HG02885 (cell line): ENCODE measurements at regions not wholly inside any gene's neighbourhood (a gene's known extent, or its start where the extent isn't known, plus 50 kb on each side); places are given as distances from the start of the nearest gene placed in this dataset.
A peak's percentile ranks its signal among the peaks of the same experiment; 100 is the strongest.
"Not testable (repeated sequence)": the region's sequence is repeated elsewhere in the genome, so short reads cannot be mapped to it uniquely, and the experiment has no call there.

Experiments used
- ATAC-seq: cut with Tn5 transposase; IDR thresholded peaks from one replicate; pipeline ENCODE4 v1.9.1; 2021; ENCODE audit warnings: mild to moderate bottlenecking; ENCODE audit not compliant: unreplicated experiment, poor library complexity

DNA sequence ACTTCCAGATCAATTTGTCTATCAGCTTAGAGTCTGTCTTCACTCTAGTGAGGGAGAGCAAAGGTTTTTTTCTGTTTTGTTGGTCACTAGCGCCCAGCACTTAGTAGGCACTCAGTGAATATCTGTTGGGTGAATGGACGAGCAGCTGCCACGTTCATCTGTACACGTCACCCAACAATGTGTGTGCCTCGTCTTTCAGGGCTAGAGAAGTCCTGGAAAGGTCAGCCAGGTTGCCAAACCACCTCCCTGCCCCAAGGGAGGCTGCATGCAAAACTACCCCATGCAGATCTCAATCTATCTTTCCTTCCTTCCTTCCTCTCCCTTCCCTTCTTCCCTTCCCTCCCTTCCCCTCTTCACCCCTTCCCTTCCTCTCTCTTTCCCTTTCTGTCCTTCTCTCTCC is 340.9 kb downstream of the SOX9 start:
- ATAC-seq: no peak

DNA sequence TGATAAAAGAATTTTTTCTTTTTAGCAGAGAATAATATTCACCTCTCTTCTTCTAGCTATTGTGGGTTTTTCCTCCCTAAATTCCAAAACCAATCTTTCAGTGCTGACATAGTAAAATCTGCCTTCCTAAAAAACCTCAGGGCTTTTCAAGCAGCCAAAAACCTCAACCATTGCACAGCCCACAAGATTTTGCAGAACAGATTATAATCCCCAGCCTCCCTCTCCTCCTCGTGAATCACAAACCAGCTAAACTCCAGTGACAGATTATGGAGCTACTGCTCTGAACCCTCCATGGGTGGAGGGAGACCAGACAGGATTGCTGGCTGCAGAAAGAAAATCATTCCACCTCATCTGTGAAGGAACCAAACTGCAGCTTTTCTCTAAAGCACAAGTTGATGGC is 341.6 kb downstream of the SOX9 start:
- no peak for ATAC-seq

DNA sequence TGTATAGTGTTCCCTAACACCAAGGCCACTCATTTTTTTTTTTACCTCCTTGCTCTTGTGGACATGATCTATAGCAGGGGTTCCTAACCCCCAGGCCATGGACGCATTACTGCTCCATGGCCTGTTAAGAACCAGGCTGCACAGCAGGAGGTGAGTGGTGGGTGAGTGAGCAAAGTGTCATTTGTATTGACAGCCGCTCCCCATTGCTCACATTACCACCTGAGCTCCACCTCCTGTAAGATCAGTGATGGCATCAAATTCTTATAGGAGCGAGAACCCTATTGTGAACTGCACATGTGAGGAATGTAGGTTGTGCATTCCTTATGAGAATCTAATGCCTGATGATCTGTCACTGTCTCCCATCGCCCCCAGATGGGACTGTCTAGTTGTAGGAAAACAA is 342.0 kb downstream of the SOX9 start:
- no peak for ATAC-seq

DNA sequence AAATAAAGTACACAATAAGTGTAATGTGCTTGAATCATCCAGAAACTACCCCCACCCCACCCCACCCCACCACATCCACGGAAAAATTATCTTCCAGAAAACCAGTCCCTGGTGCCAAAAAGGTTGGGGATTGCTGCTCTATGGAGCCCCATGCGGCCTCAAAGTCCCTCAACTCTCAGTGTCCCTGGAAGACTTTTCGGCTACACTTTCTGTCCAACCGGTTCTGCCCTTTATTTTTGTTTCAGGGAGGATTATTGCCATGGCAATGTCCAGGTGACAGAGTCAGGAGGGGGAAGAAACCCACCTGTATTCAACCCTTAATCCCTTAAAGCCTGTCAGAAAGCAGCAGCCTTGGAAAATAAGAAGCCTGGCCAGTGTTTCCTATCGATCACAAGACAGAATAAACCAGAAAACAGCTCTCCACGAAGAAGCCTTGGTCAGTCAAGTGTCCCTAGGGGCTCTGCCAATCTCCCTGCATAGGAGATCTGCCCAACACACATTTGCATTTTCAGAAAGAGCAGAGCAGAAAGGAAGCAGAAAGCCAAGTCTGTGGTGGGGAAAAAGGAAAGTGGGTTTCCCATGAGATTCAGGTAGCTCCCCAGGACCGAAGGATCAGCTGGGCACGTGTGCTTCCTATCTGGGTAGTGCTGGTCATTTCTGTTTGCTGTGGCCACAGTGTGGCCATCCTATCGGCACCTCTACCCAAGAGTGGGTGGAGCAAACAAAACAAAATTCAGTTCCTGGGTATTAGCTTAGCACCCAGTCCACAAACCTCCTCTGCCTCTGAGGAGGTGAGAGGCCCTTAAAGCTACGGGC is 342.7 kb downstream of the SOX9 start:
- ATAC-seq: no peak

DNA sequence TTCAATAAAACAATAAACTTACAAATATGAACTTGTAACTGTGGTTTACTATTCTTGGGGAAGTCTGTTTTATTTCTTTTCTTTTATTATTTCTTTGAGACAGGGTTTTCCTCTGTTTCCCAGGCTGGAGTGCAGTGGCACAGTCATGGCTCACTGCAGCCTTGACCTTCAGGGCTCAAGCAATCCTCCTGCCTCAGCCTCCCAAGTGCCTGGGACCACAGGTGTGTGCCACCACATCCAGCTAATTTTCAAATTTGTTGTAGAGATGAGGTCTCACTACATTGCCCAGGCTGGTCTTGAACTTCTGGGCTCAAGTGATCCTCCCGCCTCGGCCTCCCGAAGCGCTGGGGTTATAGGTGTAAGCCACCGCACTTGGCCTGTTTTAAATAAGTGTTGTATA is 343.4 kb downstream of the SOX9 start:
- ATAC-seq: not testable (repeated sequence)

DNA sequence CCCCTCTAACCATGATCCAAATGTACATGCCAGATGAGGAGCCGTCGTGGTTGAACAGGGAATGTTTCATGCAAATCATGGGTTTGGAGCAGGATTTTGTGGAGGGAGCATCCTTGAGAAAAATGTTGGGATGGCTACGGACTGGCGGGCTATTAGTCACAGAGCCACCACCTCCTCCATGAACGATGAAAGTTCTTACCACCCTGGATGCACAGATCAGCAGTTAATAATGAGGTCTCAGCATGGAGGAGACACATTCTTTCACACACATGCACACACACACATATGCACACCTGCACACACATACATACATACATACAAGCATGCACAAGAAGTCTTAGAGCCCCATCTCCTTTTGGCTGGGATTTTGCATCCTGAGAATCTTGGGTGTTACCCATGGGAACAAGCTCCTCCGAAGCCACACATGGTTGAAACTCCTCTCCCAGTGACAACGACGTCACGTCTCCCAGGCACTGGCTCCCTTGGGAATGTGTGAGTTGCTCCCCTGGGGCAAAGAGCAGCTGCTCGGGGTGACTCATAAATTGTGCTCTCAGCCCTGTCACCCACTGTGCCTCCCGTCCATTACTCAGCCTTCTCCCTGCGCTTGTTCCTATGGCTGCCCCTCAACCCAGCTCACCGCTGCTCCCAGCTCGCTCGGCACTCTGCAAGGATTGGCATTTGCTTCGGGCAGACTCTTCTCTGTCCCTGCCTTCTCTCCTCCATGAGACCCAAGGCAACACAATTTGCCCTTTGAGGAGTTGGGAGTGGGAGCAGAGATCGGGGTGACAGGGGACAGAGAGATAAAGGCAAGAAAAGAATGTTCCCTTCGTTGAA is 344.6 kb downstream of the SOX9 start:
- peak; percentile 44 for ATAC-seq

DNA sequence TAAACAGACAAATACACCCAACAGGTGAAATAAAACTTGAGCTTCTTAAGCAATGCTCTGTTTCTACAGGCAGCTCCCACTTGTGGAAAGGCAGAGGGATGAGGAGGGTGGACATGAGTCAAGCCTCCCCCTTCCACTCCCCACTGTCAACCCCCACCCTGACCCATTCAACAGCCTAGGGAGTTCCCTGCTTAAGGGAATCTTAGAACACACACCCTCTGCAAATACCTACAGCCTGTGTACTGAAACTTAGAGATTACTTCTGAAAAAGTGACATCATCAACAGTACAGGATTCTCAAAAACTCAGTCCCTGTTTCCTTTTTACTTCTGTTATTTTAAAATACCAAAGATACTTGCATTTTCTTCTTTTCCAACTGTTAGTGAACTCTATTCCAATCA is 345.4 kb downstream of the SOX9 start:
- peak; percentile 67 for ATAC-seq

DNA sequence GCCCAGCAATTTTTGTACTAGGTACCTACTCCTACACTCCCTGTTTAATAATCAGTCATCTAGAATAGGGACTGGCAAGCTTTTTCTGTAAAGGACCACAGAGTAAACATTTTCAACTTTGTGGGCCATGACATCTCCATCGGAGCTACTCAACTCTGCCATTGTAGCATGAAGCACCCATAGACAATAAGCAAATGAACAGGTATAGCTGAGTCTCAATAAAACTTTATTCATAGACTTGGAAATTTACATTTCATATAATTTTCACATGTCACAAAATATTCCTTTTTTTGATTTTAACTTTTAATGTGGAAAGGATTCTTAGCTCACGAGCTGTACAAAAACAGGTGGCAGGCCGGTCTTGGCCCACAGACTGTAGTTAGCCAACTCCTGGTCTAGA is 345.8 kb downstream of the SOX9 start:
- ATAC-seq: no peak

DNA sequence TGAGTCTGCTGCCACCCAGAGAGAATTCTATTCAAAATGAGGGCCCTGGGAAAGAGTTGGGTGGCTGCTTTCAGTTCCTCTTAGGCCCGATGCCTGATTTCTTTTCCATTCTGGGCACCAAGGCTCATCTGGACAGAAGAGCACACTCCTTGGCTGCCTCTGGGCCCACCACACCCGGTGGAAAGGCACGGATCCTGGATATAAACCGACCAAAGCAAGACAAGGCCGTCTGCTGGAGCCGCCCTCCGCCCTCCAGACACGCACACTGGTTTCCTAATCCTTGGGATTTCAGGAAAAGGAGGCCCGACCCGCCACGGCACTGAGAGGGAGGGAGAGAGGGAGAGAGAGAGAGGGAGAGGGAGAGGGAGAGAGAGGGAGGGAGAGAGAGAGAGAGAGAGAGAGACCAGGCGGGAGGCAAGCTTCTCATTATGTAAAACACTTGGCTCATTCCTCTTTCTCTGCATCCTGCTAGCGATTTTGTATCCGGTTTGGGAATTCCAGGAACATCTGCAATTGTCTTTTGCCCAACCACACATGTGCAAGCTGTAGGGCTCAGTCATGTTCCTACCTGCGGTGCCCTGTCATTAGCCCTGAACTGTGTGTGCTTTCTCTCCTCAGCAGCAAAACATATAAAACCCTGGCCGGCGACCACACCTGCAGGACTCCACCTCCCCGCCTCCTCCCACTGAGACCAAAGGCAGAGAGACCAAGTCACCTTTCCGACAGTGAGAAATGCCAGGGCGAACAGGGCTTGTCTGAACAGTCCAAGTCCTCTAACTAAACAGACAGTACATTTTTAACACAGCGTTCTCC is 347.2 kb downstream of the SOX9 start:
- ATAC-seq: no peak

DNA sequence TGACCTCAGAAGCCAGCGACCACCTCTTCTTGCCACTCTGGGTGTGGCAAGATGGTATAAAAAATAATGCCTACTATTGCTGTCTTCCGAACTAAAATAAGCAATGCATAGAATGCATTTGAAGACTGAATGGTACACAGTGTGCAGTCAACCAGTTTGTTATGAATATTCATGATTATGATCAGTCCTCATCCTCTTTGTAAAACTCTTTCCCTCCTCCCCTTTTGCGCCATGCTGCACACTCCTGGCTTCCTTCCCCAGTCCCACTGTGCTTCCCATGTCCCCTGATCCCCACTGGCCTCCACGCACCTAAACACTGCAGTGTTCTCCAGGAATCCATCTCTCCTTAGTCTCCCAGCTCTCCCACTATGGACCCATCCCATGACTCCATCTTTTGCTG is 348.0 kb downstream of the SOX9 start:
- ATAC-seq: no peak

DNA sequence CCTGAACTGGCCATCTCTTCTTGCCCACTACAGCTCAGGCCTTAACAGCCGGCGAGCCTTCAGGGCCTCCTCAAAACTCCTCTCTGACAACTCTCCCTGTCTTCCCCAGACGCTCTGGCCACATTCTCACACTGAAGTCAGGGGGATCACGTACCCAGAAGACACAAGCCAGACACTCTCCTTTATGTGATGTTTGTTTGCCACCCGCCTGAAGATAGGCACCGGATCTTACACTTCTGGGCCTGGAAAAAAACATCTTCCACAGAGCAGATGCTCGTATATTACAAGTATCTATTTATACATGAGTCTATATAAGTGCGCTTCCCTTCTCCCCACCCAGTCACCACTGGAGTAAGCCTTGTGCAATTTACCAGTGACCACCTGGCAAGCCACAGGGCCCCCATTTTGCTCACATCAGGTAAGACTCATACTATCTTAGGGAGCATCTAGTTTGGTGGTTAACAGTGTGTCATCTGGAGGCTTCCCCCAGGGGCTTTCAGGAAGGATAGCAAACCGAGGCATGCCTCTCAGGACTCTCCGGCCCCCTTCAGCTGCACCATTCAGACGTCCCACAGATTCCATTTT is 349.4 kb downstream of the SOX9 start:
- ATAC-seq: no peak

DNA sequence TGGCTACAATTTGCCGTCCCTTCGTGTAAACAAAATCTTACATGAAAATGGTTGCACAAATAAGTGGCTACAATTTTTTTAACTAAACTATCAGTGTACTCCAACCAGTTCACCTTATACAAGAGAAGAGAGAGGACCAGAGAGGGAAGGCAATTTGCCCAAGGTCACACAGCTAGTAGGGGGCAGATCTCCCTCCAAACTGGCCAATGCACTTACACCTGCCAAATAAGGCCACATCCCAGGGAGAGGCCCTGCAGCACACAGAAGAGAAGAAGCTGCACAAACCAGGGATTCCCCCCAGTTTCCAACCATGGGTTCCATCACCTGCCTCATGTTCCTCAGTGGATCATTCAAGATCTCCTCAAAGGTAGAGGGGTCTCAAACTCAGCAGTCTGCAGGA is 349.9 kb downstream of the SOX9 start:
- ATAC-seq: no peak

DNA sequence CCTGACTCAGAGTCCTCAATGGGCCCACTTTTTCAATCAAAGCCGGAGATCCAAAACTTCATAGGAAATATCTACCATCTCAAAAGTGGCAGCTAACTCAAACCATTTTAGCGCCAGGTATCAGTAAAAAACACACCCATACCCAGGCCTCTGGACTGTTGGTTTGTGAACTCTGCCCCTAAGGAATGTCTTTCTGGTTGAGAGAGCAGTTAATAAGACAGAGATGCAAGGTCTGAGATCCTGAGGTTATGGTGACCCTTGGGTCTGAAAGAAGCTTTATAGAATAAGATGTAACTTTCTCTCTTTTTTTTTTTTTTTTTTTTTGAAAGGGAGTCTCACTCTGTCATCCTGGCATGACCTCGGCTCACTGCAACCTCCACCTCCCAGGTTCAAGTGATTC is 350.5 kb downstream of the SOX9 start:
- ATAC-seq: no peak

DNA sequence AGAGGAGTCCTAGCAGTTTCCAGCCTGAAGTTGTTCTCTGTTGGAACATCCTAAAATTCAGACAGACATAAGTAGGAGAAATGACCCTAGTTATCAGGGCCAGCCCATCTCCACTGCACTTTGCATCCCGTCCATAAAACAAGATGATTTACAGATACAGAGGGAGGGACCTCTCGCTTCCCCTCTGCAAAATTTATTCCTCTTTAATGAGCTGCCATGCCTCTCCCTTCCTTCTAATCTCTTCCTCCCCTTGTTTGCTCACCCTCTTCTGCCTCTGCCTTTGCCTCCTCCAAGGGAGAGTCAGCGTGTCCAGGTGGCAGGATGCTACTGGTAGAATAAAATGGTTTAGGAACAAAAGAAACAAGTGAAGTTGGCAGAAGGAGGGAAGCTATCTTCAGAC is 351.3 kb downstream of the SOX9 start:
- no peak for ATAC-seq

DNA sequence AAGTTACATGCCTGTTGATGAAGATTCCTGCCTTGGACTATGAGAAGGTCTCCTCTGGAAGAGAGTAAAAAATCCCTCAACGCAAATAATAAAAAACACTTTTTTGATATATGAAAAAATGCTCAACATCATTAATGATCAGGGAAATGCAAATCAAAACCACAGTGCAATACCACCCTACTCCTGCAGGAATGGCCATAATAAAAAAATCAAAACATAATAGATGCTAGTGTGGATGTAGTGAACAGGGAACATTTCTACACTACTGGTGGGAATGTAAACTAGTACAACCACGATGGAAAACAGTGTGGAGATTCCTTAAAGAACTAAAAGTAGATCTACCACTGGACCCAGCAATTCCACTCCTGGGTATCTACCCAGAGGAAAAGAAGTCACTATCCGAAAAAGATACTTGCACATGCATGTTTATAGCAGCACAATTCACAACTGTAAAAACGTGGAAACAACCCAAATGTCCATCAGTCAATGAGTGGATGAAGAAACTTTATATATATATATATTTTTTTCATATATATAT is 352.1 kb downstream of the SOX9 start:
- ATAC-seq: not testable (repeated sequence)

DNA sequence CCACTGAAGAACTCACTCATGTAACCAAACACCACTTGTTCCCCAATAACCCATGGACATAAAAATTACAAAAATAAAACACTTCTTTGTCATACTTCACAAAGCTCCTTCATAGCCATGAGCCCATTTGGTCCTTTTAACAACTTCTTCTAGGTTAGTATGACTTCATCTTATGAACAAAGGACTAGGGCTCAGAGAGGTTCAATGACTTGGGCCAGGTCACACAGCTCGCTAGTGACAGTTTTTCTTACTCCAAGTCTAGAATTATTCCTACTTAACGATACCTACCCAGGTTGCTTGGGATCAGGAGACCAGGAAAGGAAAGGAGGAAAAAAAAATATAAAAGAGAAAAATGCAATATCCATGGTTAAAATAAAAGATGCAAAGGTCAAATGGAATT is 353.4 kb downstream of the SOX9 start:
- no peak for ATAC-seq

DNA sequence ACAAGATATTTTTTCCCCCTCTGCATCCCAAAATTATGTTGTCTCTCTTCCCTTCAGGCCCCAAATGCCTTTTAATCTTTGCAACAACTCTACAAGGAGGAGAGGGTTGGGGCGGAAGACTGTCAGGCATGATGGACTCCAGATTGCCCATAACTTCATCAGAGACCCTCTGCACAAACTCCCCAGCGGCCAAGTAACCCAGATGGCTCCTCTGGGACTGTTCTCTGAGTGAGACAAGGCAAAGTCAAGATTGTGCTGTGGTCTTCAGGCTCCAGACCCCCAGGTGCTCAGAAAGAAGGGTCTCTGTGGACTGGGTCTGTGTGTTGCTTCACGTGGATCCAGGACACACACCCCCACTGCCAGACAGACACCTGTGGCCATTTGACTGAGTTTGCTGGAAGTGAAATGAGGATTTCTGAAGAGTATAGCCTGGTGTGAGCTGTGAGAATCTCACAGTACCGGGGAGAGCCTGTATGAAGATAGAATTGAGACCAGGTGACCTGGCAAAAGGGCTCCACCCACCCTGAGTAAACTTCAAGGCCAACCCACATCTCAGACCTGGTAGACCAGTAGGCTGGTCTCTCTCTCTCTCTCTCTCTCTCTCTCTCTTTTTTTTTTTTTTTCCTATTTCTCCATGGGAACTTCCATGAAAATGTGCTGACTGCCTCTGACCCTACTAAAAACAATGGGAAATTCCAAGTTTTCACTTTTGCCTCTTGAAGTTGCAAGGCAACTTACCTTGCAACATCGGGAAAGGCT is 354.1 kb downstream of the SOX9 start:
- ATAC-seq: no peak

DNA sequence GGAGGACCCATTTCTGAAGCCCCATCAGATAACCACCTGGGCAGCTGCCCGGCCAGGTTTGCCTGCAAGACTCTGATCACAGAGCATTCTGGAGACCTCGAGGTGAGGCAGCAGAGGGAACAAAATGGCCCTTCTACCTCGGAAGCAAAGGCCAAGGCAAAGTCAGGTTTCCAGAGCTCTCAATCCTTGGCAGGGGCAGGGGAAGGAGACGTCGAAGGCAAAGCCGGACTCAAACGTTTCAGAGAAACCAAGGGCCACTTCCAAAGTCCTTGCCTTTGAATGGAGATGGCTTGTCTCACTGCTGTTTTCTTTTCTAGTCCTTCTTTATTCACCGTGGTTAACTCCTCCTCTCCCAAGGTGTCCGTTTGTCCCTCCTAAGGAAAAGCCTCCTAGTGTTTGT is 355.3 kb downstream of the SOX9 start:
- no peak for ATAC-seq

DNA sequence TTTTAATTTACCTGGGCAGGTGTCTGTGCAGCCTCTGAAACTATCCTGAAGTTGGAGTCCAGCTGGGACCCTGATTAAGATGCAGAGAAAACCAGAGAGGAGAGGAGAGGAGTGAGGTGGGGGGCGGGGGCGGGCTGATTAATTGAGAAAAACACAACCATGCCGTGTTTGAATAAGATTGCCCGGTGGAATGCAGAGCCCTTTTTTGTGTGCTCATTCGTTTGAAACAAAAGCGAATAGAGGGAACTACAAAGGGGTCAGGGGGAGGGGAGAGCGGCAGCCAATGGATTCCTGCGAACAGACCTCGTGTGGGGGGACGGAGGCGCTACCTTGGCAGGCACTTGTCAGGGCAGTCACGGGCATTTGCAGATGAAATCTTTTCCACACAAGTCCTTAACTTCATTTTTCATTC is 355.8 kb downstream of the SOX9 start:
- ATAC-seq: no peak

DNA sequence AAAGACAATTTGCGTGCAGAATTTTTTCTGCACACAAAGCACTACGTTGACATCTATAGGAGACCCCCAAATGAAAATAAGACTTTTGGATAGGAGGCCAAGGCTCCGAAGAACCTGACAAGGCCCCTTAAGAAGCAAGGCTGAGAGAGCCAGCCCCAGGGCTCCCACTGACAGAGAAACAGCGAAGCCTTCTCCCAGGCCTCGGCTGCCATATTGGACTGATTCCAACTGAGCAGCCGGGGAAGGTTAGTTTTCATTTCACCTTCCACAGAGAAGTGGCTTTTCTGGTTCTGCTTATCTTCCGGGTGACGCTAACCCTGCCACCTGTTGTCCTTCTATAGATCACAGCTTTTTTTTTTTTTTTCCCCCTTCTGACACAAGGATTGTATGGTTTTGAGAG is 356.7 kb downstream of the SOX9 start:
- no peak for ATAC-seq
